ENCODE measurements at regions not wholly inside any gene's neighbourhood (a gene's known extent, or its start where the extent isn't known, plus 50 kb on each side); places are given as distances from the start of the nearest gene placed in this dataset.
"Not testable (repeated sequence)": the region's sequence is repeated elsewhere in the genome, so short reads cannot be mapped to it uniquely, and the experiment has no call there.

- DNase-seq (ENCODE audit: low read depth in 2 of 2) = no peak
These were observed 293.9 kb upstream of the PRKD1 start for GRCh38 chr14:30221546-30221945.

DNA sequence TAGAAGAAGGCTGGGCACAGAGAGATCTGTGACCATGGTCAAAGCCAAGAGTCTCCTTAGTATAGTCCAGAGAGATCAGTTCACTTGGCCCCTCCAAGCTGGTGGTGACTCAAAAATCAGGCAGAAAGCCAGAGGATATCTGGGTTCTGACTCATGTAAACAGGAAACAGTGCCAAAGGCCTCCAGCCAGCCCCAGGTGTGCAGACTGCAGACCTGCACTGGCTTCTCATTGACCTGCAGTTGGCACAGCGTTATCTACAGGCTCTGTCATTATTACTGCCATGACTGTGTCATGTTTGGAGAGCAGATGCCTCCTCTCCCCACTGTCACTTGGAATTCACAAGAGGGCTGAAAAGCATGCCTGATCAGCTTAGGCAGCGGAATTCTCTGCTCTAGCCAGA is 295.7 kb upstream of the PRKD1 start:
- no peak for DNase-seq (ENCODE audit: low read depth in 2 of 2)

- no peak for DNase-seq (ENCODE audit: low read depth in 2 of 2)
These were observed 296.3 kb upstream of the PRKD1 start for GRCh38 chr14:30223966-30224365.

GRCh38 chr14:30225176-30225575 is 297.5 kb upstream of the PRKD1 start:
- DNase-seq (ENCODE audit: low read depth in 2 of 2) = no peak

DNA sequence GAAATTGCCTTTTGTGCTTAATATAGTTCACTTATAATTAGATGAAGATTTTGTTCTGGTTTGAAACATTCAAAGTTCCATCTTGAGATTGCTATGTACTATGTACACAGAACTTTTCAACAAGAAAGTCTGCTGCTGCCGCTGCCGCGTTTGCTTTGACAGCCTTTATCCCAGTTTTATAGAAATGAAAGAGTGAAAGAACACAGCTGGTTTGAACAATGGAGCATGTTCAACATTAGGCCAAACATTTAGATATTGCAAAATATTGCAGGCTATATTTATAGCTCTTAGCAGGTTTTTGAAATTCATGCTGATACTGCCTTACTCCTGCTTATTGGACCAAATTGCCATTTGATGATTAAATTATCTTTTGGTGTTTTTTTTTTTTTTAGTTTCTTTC is 299.8 kb upstream of the PRKD1 start:
- no peak for DNase-seq (ENCODE audit: low read depth in 2 of 2)

- DNase-seq (ENCODE audit: low read depth in 2 of 2) = no peak
These were observed 300.2 kb upstream of the PRKD1 start for GRCh38 chr14:30227876-30228275.

- no peak for DNase-seq (ENCODE audit: low read depth in 2 of 2)
These were observed 303.1 kb upstream of the PRKD1 start for GRCh38 chr14:30230719-30231118.

DNA sequence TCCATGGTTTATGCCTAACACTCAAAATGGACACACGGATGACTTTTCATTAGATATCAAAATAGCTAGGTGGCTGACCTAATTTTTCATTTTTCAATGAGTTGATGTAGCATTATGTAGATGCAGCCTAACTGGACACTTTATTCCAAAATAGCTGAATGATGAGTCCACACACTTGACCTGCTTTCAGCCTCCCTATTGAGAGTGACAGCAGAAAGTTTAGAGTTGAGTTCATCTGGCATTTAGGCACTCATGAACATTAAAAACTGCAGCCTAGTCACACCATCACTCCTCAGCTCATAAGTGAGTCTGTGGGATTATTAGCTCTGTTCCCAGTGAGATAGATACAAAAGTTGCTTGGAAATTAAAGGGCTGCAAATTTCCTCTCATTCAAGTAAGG is 307.3 kb upstream of the PRKD1 start:
- no peak for DNase-seq (ENCODE audit: low read depth in 2 of 2)

DNA sequence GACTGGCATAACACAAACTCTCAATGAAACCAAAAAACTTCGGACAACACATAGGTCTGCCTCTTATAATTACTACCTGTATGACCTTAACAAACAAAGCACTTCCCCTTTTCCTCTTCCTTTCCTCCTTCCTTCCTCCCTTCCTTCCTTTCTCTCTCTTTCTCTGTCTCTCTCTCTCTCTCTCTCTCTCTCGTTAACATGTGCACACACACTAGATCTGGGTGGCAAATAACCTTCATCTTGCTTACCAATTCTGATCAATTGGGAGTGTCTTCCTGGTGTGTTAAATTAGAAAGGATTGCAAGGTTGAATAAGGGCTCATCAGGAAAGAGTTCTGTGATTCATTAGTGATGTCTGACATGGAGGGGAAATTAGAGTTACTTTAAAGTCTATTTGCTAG is 307.8 kb upstream of the PRKD1 start:
- no peak for DNase-seq (ENCODE audit: low read depth in 2 of 2)

DNA sequence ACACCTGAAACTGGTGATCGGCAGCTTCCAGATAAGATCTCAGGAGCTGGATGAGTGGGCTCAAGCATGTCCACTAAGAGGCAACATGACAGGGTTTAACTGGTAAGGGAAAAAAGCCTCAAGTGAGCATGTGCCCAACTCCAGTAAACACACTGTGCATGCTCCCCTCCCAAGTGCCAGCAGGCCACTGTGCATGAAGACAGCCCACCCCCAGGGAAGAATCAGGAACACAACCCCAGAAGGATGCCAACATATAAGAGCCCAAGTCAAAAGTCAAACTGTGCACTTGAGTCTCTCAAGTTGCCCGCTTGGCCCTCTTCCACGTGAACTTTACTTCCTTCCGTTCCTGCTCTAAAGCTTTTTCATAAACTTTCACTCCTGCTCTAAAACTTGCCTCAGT is 311.3 kb upstream of the PRKD1 start:
- DNase-seq (ENCODE audit: low read depth in 2 of 2) = no peak

GRCh38 chr14:30240018-30240417 is 312.4 kb upstream of the PRKD1 start:
- DNase-seq (ENCODE audit: low read depth in 2 of 2) = no peak

DNA sequence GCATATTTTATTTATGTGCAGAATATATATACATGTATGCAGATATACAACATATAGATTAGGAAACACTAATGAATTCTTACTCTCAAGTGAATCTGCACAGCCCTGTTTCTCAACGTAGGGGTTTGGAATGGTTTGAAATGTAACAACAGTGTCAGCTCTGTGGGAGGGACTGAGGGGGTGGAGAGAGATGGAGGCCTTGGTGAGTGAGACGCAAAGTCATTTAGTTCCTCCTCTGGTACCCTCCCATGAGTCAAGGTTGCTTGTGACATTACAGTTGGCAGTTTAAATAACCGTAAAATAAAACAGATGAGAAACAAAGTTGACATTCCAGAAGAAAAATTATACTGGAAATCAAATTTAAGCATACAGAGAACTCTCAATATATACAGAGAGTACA is 313.0 kb upstream of the PRKD1 start:
- no peak for DNase-seq (ENCODE audit: low read depth in 2 of 2)

GRCh38 chr14:30242744-30243143 is 315.1 kb upstream of the PRKD1 start:
- DNase-seq (ENCODE audit: low read depth in 2 of 2) = no peak

GRCh38 chr14:30243207-30243606 is 315.6 kb upstream of the PRKD1 start:
- DNase-seq (ENCODE audit: low read depth in 2 of 2) = no peak

DNA sequence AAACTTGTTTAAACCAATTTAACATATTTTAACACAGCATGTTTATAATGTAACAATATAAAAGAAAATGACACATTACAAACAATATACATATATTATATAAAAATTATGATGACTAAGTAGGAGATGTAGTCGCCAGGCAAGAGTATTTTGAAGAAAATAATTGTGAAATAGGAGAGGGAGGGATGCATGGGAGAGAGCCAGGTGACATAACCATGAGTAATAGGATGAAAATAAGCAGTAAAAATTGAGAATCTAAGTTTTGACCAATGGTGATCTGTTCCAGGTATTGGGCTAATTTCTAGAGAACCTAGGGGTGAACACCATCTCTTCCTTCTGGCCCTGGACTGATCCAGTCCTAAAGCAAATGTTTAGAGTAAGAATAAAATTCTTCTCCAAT is 315.2 kb upstream of the G2E3 start:
- DNase-seq (ENCODE audit: low read depth in 2 of 2) = no peak

- not testable (repeated sequence) for DNase-seq (ENCODE audit: low read depth in 2 of 2)
These were observed 314.6 kb upstream of the G2E3 start for GRCh38 chr14:30244348-30244747.

DNA sequence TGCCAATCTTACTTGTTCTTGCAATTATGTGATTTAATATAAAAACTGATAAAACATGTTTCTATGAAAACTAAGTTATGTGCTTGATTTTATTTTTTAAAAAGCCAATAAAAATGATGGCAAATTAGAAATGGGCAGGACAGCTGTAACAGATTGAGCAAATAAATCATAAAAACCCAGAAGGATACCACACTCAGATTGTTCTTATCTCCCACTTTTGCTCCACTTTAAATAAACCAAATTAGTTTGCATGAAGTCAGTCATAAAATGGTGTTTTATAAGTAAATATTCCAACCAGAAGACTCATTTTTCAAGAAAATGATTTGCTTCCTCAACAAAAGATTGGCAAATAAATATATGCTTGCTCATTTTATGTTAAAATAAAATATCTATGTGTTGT is 307.9 kb upstream of the G2E3 start:
- no peak for DNase-seq (ENCODE audit: low read depth in 2 of 2)

DNA sequence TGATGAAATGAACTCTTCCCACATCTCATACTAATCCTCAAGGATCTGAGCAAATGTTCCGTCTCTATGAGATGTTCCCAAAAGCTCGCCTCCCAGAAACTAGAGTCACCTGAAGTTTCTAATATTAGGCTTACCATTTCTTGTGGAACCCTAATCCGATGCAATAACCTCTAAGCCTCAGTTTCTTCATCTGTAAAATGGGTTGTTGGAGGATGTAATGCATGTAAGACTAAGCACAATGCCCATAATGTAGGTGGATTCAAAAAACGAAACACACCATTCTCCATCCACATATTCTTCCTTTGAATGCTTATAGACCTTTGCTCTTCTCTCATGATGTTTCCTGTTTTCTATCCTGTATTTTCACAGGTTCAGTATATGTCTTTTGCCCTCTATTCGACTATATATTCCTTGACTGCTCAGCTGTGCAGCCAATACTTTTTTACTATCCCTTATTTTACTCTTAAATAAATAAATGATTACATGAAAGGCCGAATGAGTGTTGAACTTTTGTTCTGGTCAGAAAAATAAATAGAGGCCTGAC is 307.3 kb upstream of the G2E3 start:
- DNase-seq (ENCODE audit: low read depth in 2 of 2) = no peak

GRCh38 chr14:30252151-30252550 is 306.8 kb upstream of the G2E3 start:
- no peak for DNase-seq (ENCODE audit: low read depth in 2 of 2)

GRCh38 chr14:30252783-30253674 is 305.9 kb upstream of the G2E3 start:
- DNase-seq (ENCODE audit: low read depth in 2 of 2) = no peak

DNA sequence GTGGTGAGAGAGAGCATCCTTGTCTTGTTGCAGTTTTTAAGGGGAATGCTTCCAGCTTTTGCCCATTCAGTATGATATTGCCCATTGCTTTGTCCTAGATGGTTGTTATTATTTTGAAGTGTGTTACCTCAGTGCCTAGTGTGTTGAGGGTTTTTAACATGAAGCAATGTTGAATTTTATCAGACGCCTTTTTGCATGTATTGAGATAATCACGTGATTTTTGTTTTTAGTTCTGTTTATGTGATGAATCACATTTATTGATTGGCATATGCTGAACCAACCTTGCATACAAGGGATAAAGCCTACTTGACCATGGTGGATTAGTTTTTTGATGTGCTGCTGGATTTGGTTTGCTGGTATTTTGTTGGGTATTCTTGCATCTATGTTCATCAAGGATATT is 302.3 kb upstream of the G2E3 start:
- DNase-seq (ENCODE audit: low read depth in 2 of 2) = no peak

DNA sequence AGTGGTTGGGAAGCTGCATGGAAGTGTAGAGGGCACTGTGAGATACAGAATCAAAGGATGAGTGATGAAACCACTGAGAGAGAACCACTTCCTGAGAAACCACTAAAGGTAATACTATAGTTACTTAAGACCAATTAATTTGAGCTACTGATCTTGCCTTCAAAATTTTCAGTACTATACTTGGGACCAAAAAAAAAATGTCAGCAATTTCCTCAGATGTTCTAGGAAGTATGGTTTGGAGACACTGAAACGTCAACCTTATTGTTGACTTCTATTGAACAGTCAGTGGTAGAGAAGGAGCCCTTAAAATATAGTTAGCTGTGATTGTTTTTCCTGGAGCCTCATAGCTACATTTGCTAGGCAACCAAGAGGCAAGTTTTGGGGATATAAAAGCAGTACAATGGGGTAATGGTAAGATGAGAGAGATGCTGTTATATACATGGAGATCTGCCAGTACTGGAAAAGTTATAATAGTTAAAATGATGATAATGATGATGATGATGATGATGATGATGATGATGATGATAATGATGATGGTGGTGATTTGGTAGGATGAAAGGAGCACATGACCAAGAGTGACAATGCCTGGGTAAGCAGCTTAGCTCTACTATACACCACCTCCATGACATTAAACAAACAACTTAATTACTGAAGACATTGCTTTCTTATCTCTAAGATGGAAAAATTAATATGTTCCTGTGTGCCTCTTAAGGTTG is 300.9 kb upstream of the G2E3 start:
- DNase-seq (ENCODE audit: low read depth in 2 of 2) = no peak
